Neural progenitor cell (in vitro differentiated cells): ENCODE measurements at regions not wholly inside any gene's neighbourhood (a gene's known extent, or its start where the extent isn't known, plus 50 kb on each side); places are given as distances from the start of the nearest gene placed in this dataset.

ENCODE experiments used
- DNase-seq: peaks from one replicate; pipeline ENCODE4 v3.0.0-alpha.2; 2016; ENCODE audit warnings: low spot score
- H2AFZ ChIP-seq: fragments of 200-600 bp; sonication (generic); replicated peaks from 2 replicates; pipeline ENCODE4 v1.6.1; 2016; ENCODE audit warnings: antibody characterized with exemption
- H3F3A ChIP-seq: fragments of 200-600 bp; sonication (generic); 2 replicates; pipeline ENCODE4 v1.6.1; 2016; ENCODE audit warnings: antibody characterized with exemption, low read depth
- H3K27ac ChIP-seq: fragments of 200-600 bp; sonication (generic); 2 replicates; pipeline ENCODE4 v1.5.1; 2016; ENCODE audit warnings: mild to moderate bottlenecking
- H3K27me3 ChIP-seq: fragments of 200-600 bp; sonication (generic); 2 replicates; pipeline ENCODE4 v1.6.1; 2016; ENCODE audit warnings: mild to moderate bottlenecking, moderate library complexity
- H3K36me3 ChIP-seq: fragments of 200-600 bp; sonication (generic); 2 replicates; pipeline ENCODE4 v1.5.1; 2016
- H3K4me1 ChIP-seq: fragments of 200-600 bp; sonication (generic); 2 replicates; pipeline ENCODE4 v1.6.1; 2016; ENCODE audit warnings: mixed run types
- H3K4me2 ChIP-seq: fragments of 200-600 bp; sonication (generic); 2 replicates; pipeline ENCODE4 v1.6.1; 2016
- H3K4me3 ChIP-seq: fragments of 200-600 bp; sonication (generic); 2 replicates; pipeline ENCODE4 v1.5.1; 2016
- H3K79me2 ChIP-seq: fragments of 200-600 bp; sonication (generic); 2 replicates; pipeline ENCODE4 v1.6.1; 2016; ENCODE audit warnings: low read depth
- H3K9ac ChIP-seq: fragments of 200-600 bp; sonication (generic); 2 replicates; pipeline ENCODE4 v1.6.1; 2016
- H3K9me3 ChIP-seq: fragments of 200-600 bp; sonication (generic); 2 replicates; pipeline ENCODE4 v1.5.1; 2016; ENCODE audit warnings: low read depth
- H4K20me1 ChIP-seq: fragments of 200-600 bp; sonication (generic); 2 replicates; pipeline ENCODE4 v1.6.1; 2016; ENCODE audit warnings: low read depth
- H3K27ac Mint-ChIP-seq: 3 replicates; pipeline ENCODE4 v1.8.0; 2021; ENCODE audit warnings: mixed read lengths
- H3K27me3 Mint-ChIP-seq: 2 replicates; pipeline ENCODE4 v1.8.0; 2022; ENCODE audit warnings: low read depth, mild to moderate bottlenecking, inconsistent platforms, moderate library complexity, mixed read lengths; ENCODE audit not compliant: insufficient read depth
- H3K36me3 Mint-ChIP-seq: 3 replicates; pipeline ENCODE4 v1.8.0; 2021; ENCODE audit warnings: mixed read lengths
- H3K4me1 Mint-ChIP-seq: 3 replicates; pipeline ENCODE4 v1.8.0; 2021; ENCODE audit warnings: mixed read lengths
- H3K4me3 Mint-ChIP-seq: 3 replicates; pipeline ENCODE4 v1.8.0; 2021; ENCODE audit warnings: mild to moderate bottlenecking, moderate library complexity, mixed read lengths
- H3K9me3 Mint-ChIP-seq: 3 replicates; pipeline ENCODE4 v1.8.0; 2020; ENCODE audit warnings: mixed read lengths
- CTCF ChIP-seq: fragments of 200-600 bp; sonication (generic); IDR thresholded peaks from 2 replicates; pipeline ENCODE4 v1.5.1; 2017; ENCODE audit warnings: antibody characterized with exemption, mild to moderate bottlenecking
- EZH2 ChIP-seq: fragments of 200-600 bp; sonication (generic); IDR thresholded peaks from 2 replicates; pipeline ENCODE4 v1.6.1; 2017; ENCODE audit warnings: antibody characterized with exemption, mild to moderate bottlenecking, moderate library complexity
- EZH2phosphoT487 ChIP-seq: fragments of 200-600 bp; sonication (generic); IDR thresholded peaks from 2 replicates; pipeline ENCODE4 v1.6.1; 2017; ENCODE audit warnings: antibody characterized with exemption

GRCh38 chr13:107665926-107666458 lies 549.3 kb downstream of the LIG4 start:
- no peak overlapping the region for H2AFZ ChIP-seq
- no peak for DNase-seq
- no peak overlapping the region for H3K4me3 ChIP-seq
- no peaks in the 10 kb centered on the region for H3K36me3 Mint-ChIP-seq
- H3K36me3 ChIP-seq: no peaks in the 10 kb centered on the region
- no peak overlapping the region for H3K27ac ChIP-seq
- peaks cover 2% of the 10 kb centered on the region for H3K4me1 Mint-ChIP-seq
- H3K4me2 ChIP-seq: no peak overlapping the region
- H3F3A ChIP-seq: no peaks in the 10 kb centered on the region
- H3K9me3 ChIP-seq: no peaks in the 10 kb centered on the region
- TF ChIP-seq EZH2phosphoT487 (no peak), EZH2 (no peak), CTCF (no peak)
- peaks cover 5% of the 10 kb centered on the region for H3K4me1 ChIP-seq
- no peaks in the 10 kb centered on the region for H3K9me3 Mint-ChIP-seq
- no peaks in the 10 kb centered on the region for H4K20me1 ChIP-seq
- H3K4me3 Mint-ChIP-seq: no peak overlapping the region
- no peaks in the 10 kb centered on the region for H3K79me2 ChIP-seq
- no peak overlapping the region for H3K9ac ChIP-seq
- peaks cover 2% of the 10 kb centered on the region for H3K27me3 Mint-ChIP-seq
- H3K27ac Mint-ChIP-seq: no peak overlapping the region
- H3K27me3 ChIP-seq: no peaks in the 10 kb centered on the region

GRCh38 chr13:107650081-107650701 lies 565.1 kb downstream of the LIG4 start:
- Histone ChIP-seq H3K27ac (no peak overlapping the region), H3K27me3 (no peaks in the 10 kb centered on the region), H3K4me1 (no peaks in the 10 kb centered on the region), H2AFZ (no peak overlapping the region), H3K79me2 (no peaks in the 10 kb centered on the region), H3K9me3 (no peaks in the 10 kb centered on the region), H4K20me1 (no peaks in the 10 kb centered on the region), H3K36me3 (no peaks in the 10 kb centered on the region), H3K9ac (no peak overlapping the region), H3F3A (no peaks in the 10 kb centered on the region), H3K4me2 (no peak overlapping the region), H3K4me3 (no peak overlapping the region)
- H3K4me3 Mint-ChIP-seq: no peak overlapping the region
- no peaks in the 10 kb centered on the region for H3K36me3 Mint-ChIP-seq
- no peak overlapping the region for H3K27ac Mint-ChIP-seq
- peak; percentile 85 for DNase-seq
- TF ChIP-seq EZH2 (no peak), CTCF (peak; percentile 90), EZH2phosphoT487 (no peak)
- peaks cover 3% of the 10 kb centered on the region for H3K4me1 Mint-ChIP-seq
- no peaks in the 10 kb centered on the region for H3K27me3 Mint-ChIP-seq
- H3K9me3 Mint-ChIP-seq: no peaks in the 10 kb centered on the region

- peaks cover 3% of the 10 kb centered on the region for H3K4me1 Mint-ChIP-seq
- Histone ChIP-seq H3K9ac (no peak overlapping the region), H3K79me2 (no peaks in the 10 kb centered on the region), H3K4me2 (no peak overlapping the region), H3K9me3 (no peaks in the 10 kb centered on the region), H3K4me1 (no peaks in the 10 kb centered on the region), H2AFZ (no peak overlapping the region), H3K36me3 (no peaks in the 10 kb centered on the region), H3K27me3 (no peaks in the 10 kb centered on the region), H3K4me3 (no peak overlapping the region), H3F3A (no peaks in the 10 kb centered on the region), H4K20me1 (no peaks in the 10 kb centered on the region), H3K27ac (no peak overlapping the region)
- no peaks in the 10 kb centered on the region for H3K9me3 Mint-ChIP-seq
- DNase-seq: no peak
- H3K27me3 Mint-ChIP-seq: no peaks in the 10 kb centered on the region
- H3K4me3 Mint-ChIP-seq: no peak overlapping the region
- no peak for TF ChIP-seq EZH2phosphoT487
- TF ChIP-seq EZH2: no peak
- TF ChIP-seq CTCF: no peak
- no peaks in the 10 kb centered on the region for H3K36me3 Mint-ChIP-seq
- no peak overlapping the region for H3K27ac Mint-ChIP-seq
These were observed 566.3 kb downstream of the LIG4 start for GRCh38 chr13:107649079-107649478.
